ENCODE measurements at regions not wholly inside any gene's neighbourhood (a gene's known extent, or its start where the extent isn't known, plus 50 kb on each side); places are given as distances from the start of the nearest gene placed in this dataset.

DNA sequence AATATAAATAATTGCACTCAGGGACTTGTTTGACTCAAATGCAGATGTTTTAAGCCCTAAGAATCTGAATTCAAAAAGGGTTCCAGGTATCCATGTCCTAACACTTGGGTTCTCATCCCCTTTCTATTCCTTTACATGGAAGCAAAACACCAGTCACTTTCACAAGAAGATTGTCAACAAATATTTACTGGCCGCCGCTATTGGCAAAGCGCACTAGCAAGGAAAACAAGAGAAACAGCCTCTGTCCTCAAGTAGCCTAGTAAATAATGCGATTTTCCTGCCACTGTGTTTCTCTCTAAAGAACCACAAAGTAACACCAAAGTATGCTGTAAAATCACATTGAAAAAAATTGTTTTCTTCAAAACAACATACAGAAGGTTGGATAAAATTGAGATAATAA, 66.7 kb upstream of the EZH2 start:
- Mint-ChIP-seq H3K4me3 (no peak overlapping the region), H3K4me1 (ENCODE audit: low read depth) (no peaks in the 10 kb centered on the region), H3K36me3 (ENCODE audit: insufficient read depth) (no peaks in the 10 kb centered on the region), H3K27me3 (ENCODE audit: low read depth) (no peaks in the 10 kb centered on the region), H3K9me3 (no peaks in the 10 kb centered on the region)
- no peak for ATAC-seq
- no peak for DNase-seq

DNA sequence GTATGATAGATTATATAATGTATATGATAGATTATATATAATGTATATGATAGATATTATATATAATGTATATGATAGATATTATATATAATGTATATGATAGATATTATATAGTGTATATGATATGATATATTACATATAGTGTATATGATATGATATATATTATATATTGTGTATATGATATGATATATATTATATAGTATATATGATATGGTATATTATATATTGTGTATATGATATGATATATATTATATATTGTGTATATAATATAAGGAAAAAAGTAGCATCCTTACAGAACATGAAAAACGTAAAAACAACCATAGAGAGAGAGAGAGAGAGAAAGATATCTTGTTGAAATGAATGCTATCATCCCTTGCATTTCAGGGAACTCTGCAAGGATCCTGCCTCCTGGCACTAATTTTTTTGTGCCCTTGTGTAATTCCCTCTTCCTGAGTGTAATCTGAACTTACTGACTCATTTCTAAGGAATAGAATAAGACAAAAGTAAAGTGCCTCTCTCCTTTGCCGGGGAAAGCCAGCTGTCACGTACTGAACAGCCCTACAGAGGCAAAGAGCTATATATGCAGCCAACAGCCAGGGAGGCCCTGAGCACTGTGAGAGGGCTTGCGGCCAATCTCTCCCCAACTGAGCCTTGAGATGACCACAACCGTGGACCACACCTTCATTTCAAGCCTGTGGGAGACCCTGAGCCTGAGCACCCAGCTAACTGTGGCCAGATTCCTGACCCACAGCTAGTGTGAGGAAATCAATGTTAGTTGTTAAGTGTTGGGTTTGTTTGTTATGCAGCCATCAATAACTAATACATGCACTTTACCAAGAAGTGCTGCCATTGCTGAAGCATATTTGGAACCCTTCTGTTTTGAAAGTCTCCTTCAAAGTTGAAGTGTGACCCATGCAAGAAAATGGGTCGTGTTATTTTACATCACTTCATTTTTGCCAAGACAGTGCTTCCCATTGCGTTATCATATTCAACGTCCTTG, 61.1 kb upstream of the EZH2 start:
- Mint-ChIP-seq H3K4me3 (no peak overlapping the region), H3K9me3 (no peaks in the 10 kb centered on the region), H3K36me3 (ENCODE audit: insufficient read depth) (no peaks in the 10 kb centered on the region), H3K4me1 (ENCODE audit: low read depth) (peaks cover 5% of the 10 kb centered on the region), H3K27me3 (ENCODE audit: low read depth) (no peaks in the 10 kb centered on the region)
- ATAC-seq (no peak), DNase-seq (no peak)

DNA sequence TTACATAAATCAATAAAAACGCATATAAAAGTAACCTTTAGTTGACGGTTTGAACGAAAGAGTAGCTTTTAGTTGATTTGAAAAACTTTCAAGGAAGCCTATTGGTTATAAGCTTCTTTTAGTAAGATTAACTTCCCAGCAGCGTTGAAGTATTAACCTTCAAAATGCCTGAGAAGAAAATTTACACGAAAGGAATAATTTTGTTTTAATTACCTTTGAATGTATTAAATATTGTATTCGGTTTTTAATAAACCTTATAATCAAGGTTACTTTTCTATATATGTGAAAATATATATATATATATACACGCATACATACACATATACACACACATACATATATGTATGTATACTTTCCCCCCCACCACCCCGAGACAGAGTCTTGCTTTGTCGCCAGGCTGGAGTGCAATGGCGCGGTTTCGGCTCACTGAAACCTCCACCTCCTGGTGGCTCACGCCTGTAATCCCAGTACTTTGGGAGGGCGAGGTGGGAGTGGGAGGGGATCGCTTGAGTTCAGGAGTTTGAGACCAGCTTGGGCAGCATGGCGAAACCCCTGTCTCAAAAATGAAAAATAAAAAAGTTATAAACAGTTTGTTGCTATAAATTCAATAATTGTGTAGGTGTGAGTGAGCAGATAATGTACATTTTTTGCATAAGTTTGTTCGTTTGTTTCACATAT, 57.6 kb upstream of the EZH2 start:
- ATAC-seq = peak; percentile 37 to 63
- H3K36me3 Mint-ChIP-seq (ENCODE audit: insufficient read depth) = no peaks in the 10 kb centered on the region
- H3K4me3 Mint-ChIP-seq = peak overlapping the region; percentile 96
- DNase-seq = peak; percentile 54
- H3K27me3 Mint-ChIP-seq (ENCODE audit: low read depth) = no peaks in the 10 kb centered on the region
- H3K9me3 Mint-ChIP-seq = no peaks in the 10 kb centered on the region
- H3K4me1 Mint-ChIP-seq (ENCODE audit: low read depth) = peaks cover 16% of the 10 kb centered on the region

DNA sequence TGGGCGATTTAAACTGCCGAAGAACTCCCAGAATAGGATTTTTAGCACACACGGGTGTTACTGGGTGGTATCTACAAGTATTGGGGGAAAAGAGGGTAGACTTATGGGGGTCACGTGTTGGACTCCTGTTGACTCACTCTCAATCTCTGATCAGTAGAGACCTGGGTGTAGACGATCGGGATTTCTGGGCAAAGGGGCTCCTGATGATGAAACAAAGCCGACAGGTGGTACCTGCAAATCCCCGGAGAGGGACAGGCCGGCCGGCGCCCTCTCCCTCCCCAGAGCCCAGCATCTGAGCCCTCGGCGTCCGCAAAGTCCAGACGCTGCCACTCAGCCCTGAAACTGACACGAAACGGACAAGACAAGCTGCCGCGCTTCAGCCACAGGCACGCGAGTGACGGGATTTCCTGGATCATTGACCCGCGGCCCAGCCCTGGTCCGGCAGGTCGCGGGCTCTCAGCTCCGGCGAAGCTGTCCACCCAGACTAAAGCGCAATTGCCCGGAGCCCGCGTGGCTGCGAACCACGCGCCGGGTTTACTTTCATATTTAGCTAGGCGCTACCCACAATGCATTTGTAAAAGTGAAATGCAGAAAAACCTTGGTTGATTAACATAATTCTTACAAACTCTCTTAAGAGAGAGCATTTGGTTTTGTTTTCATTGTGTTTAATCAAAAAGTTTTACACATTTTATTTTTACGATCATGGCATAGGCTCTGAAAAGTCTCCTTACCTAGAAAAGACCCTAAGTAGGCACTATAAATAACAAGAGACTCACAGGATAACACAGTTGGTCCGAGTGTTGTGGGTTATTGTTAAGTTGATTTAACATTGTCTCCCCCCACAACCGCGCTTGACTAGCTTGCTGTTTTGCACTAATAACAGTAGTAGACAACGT, 56.9 kb upstream of the EZH2 start:
- H3K27me3 Mint-ChIP-seq (ENCODE audit: low read depth) = no peaks in the 10 kb centered on the region
- H3K4me3 Mint-ChIP-seq = peak overlapping the region; percentile 96
- ATAC-seq (peak; percentile 74 to 76), DNase-seq (peak; percentile 59)
- no peaks in the 10 kb centered on the region for H3K9me3 Mint-ChIP-seq
- no peaks in the 10 kb centered on the region for H3K36me3 Mint-ChIP-seq (ENCODE audit: insufficient read depth)
- H3K4me1 Mint-ChIP-seq (ENCODE audit: low read depth) = peaks cover 16% of the 10 kb centered on the region

DNA sequence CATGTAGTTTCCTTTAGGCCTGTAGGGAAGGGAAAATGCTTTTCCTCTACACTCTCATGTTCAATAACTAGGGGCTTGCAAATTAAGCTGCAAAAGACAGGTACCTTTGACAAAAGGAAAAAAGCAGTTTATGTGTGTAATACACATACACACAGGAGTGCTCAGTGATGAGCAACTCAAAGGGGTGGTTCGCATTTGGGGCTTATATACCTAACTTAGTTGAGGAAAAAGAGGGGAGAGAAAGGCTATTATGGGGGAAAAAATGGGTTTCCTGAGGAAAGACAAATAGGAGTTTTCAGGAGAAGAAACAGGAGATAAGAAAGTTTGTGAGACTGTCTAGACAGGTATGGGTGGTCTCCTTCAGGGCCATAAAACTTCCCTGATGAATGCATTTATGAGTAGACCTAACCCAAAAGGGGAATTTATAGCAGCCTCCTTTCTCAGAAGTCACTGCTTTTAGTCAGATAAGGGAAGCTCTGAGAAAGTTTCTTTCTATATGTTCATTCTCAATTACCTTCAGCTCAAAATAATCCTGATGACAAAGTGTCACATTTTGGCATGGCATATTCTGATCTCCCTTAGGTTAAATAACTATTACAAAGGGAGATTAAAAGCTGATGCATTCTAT, 55.2 kb upstream of the EZH2 start:
- Mint-ChIP-seq H3K27me3 (ENCODE audit: low read depth) (no peaks in the 10 kb centered on the region), H3K36me3 (ENCODE audit: insufficient read depth) (peaks cover under 1% of the 10 kb centered on the region)
- ATAC-seq = peak; percentile 71 to 77

DNA sequence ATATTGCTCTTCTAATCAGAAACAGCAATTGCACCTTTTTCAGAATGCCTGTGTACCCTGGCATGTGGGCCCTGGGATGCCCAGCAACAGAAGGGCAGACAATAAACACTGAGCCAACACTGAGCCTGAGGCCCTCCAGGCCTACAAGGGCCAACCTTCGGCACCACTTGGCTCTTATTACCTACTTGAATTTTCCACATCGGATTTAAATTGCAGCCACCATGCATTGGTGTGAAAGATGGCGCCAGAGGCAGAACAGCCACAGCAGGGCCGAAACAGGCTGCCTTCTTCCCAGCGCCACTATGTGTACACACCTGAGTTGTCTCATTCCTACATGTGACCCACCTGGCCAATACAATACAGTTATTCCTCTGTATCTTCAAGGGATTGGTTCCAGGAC, 51.4 kb upstream of the EZH2 start:
- ATAC-seq (no peak), DNase-seq (no peak)
- Mint-ChIP-seq H3K36me3 (ENCODE audit: insufficient read depth) (peaks cover 2% of the 10 kb centered on the region), H3K4me3 (no peak overlapping the region), H3K27me3 (ENCODE audit: low read depth) (no peaks in the 10 kb centered on the region), H3K9me3 (no peaks in the 10 kb centered on the region), H3K4me1 (ENCODE audit: low read depth) (peaks cover 18% of the 10 kb centered on the region)

More for the DNA sequence above, 55.2 kb upstream of the EZH2 start:
- Mint-ChIP-seq H3K9me3 (no peaks in the 10 kb centered on the region), H3K4me3 (peak overlapping the region; percentile 96), H3K4me1 (ENCODE audit: low read depth) (peaks cover 16% of the 10 kb centered on the region)
- DNase-seq = no peak

Data from activated T-cell treated with anti-CD3 and anti-CD28 coated beads, Interleukin-2, amount 50 U/mL, for 4 hours (primary cell).